Mucosa of gallbladder (tissue), 1 donor: ENCODE measurements at regions not wholly inside any gene's neighbourhood (a gene's known extent, or its start where the extent isn't known, plus 50 kb on each side); places are given as distances from the start of the nearest gene placed in this dataset.

Experiments used
- DNase-seq: peaks from one replicate; pipeline ENCODE4 v3.0.0-alpha.2; 2020; ENCODE audit warnings: low spot score
- donor health status: DM: no; HTN: no; CAD: no.

GRCh38 chr17:77746393-77746792 lies 212.1 kb upstream of the TNRC6C start:
- no peak for DNase-seq

- DNase-seq = no peak
Observed at GRCh38 chr17:77746896-77747554, 211.5 kb upstream of the TNRC6C start.

GRCh38 chr17:77748436-77748835 lies 210.1 kb upstream of the TNRC6C start:
- no peak for DNase-seq

GRCh38 chr17:77749321-77749751 lies 209.2 kb upstream of the TNRC6C start:
- no peak for DNase-seq

DNA sequence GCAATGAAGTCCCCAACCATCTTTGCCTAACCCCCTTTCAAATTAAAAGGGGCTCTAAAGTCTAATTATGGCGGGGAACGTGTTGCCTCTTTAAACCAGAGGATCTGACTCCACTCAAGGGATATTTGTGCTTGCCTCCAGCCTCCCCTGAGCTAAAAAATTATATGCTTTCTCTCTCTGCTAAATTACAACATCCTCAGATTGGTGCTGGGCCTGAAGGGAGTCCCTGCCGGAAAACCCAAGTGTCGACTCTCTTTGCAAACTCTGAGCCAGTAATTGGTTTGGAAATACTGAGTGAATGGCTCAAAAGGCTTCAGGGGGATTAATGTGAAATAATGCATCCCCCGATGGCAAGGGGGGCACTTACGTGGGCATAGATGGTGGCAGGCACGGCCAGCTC lies 208.5 kb upstream of the TNRC6C start:
- no peak for DNase-seq

DNA sequence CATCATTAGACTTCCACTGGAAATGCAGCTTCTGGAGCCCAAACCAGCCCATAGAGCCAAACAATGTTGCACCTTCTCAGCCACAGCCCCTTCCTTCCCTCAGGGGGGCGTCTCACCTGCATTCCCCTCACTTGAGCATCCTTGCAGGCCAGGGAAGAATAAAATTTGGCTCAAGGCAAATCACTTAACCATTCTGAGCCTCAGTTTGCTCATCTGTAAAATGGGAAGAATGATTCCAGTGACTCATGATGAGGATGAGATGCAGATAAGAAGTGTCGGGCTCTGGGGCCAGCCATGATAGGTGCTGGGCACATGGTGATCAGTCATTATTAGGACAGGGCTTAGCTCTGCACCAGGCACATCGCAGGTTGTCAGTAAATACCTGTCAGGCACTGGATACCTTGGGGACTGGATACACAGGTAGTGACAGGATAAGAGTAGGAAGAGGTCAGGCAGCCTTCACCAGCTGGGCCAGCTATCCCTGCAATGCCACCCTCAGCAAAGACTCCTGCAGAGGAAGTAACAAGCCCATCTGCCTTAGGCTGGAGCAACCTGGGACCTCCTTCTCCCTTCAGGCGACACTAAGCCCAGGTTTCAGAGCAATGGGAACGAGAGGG lies 208.0 kb upstream of the TNRC6C start:
- no peak for DNase-seq

DNA sequence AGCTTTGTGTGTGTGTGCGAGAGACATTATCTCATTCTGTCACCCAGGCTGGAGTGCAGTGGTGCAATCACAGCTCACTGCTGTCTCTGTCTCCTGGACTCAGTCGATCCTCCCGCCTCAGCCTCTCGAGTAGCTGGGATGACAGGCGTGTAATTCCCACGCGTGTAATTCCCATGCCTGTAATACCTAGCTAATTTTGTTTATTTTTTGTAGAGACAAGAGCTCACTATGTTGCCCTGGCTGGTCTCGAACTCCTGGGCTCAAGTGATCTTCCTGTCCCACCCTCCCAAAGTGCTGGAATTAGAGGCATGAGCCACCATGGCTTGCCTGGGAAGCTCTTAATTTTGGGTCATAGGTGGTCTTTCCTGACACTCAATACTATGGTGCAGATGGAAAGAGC lies 205.3 kb upstream of the TNRC6C start:
- DNase-seq = no peak

GRCh38 chr17:77753691-77754245 lies 204.7 kb upstream of the TNRC6C start:
- DNase-seq = no peak

DNA sequence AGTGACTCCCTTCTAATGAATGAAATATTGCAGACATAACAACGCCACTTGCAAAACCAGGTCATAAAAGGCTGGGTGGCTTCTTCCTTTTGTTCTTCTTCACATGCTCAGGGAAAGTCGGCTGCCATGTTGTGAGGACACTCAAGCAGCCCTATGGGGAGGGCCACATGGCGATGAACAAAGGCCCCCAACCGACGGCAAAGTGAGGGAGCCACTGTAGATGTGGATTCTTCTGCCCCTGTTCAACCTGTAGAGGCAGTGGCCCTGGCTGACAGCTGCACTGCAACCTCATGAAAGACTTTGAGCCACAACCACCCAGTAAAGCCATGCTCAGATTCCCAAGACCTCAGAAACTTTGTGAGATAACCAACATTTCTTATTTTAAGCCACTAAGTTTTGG lies 203.5 kb upstream of the TNRC6C start:
- no peak for DNase-seq

DNA sequence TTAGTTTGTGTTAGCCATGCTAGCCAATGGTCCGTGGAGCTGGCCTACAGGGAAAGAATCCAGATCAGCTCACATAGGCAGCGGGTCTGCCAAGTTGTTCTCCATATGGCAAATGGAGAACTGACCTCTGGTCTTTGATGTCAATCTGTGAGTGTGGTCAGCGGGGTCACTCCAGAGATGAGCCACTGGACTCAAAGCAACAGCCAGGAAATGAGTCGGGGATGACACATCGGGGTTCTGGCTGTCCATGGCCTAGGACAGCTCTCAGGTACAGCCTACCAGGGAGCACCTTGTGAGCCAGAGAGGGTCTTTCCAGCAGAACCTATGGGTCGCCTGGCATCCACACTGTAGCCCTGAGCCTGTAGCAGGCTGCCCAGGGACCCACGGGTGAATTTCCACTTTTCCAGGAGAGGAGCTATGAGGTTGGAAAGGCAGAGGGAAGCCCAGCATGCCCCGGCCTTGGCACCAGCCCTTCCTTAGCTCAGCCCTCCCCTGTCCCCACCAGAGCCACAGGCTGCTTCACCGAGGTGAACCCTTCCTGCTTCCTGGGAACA lies 203.0 kb upstream of the TNRC6C start:
- no peak for DNase-seq

GRCh38 chr17:77756028-77756427 lies 202.5 kb upstream of the TNRC6C start:
- no peak for DNase-seq

- DNase-seq = no peak
Observed at GRCh38 chr17:77756846-77757560, 201.5 kb upstream of the TNRC6C start.

- DNase-seq = no peak
Observed at GRCh38 chr17:77757561-77757898, 201.0 kb upstream of the TNRC6C start.

GRCh38 chr17:77763023-77763422 lies 195.5 kb upstream of the TNRC6C start:
- no peak for DNase-seq

DNA sequence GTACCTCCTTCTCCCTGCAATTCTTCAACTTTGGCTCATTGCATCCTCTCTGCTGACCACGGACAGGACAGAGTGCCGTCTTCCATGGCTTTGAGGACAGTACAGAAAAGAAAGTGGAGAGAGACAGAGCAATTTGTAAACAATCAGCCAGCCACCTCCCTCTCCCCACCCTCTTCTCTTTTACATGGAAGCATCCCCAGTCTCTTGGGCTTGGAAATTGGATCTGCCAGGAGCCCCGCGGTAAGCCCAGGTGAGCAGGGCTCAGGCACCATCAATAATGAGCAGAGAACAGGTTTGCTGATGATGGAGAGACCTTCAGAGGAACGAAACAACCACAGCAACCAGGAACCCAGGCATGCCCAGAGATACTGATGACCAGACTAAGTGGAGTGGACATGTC lies 194.9 kb upstream of the TNRC6C start:
- no peak for DNase-seq

DNA sequence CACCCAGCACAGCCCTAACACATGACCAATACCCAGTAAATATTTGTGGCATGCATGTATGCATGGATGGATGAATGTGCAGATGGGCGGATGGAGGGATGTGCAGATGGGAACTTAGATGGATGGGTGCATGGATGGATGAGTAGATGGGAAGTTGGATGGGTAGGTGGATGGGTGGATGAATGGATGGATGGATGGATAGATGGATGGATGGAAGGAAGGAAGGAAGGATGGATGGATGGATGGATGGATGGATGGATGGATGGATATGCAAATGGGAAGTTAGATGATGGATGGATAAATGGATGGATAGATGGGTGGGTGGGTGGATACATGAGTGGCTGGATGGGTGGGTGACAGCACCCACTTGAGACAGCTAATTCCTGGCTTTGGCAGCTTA lies 193.2 kb upstream of the TNRC6C start:
- DNase-seq = no peak

- no peak for DNase-seq
Observed at GRCh38 chr17:77767148-77767547, 191.4 kb upstream of the TNRC6C start.

DNA sequence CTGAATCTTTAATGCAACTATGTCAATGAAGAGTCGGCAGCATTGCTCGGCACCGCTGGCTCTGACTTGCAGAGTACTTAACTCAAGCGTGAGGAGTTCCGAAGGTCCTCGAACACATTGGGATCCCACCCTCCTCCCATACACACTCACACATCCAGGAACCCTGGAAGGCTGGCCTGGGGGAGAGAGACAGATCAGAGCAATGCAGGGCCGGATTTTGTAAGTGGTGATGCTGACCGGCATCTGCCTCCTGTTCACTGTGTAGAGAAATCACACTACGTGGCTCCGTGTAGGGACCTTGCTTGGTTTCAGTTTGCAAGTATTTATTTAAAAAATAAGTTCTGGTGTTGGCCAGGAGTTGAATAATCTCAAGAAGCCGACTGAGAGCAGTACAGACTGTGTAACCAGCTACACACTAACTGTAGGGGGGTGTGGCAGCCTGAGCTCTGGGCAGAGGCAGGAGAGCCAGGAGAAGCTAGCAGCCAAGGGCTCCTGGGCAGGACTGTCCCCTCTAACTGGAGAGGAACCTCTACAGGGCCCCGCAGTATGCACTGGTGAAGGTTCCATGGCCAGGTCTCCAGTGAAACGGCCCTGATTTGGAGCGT lies 190.2 kb upstream of the TNRC6C start:
- DNase-seq = no peak

GRCh38 chr17:77769215-77769614 lies 189.3 kb upstream of the TNRC6C start:
- no peak for DNase-seq

GRCh38 chr17:77769762-77770161 lies 188.7 kb upstream of the TNRC6C start:
- no peak for DNase-seq

DNA sequence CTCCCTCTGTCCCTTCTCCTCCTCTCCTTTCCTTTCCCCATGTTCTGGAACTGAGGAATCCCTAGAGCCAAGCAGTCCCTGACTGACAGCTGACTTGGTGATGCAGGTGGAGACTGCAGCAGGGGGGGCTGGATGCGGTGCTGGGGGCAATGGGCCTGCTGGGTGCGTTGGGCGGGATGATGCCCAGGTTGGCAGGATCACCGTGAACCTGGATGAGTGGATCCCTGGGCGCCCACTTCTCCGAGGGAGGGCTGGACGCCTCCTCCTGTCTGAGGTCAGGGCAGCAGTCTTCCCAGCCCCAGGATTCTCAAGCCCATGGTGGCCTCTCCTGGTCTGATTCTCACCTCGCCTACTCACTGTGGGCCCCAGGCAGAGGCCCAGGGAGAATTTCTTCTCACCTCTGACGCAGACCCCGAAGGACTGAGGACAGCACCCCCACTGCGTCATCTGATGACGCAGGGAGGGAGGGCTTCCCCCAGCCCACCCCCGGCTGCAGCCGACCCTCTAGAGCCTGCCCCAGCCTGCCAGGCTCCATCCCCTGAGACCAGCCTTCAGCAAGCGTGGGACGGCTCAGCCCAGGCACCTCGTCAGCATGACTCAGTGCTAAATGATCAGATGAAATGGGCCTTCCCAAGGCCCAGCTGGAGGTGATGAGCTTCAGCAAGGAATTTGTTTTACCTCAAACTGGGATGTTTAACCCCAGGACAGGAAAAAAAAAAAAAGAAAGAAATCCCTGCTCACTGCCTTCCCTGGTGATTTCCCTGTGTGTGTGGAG lies 188.0 kb upstream of the TNRC6C start:
- DNase-seq = no peak

- DNase-seq = no peak
Observed at GRCh38 chr17:77771145-77771544, 187.4 kb upstream of the TNRC6C start.
